ENCODE measurements at regions not wholly inside any gene's neighbourhood (a gene's known extent, or its start where the extent isn't known, plus 50 kb on each side); places are given as distances from the start of the nearest gene placed in this dataset.

GRCh38 chr20:5265662-5265985, 51.1 kb downstream of the PROKR2 start:
- no peak overlapping the region for H3K4me2 ChIP-seq (ENCODE audit: low read depth, low read length)
- H3K4me3 ChIP-seq (replicated peaks in 1 of 3; ENCODE audit: insufficient read depth in 1 of 3, low read depth in 2 of 3, low read length in 3 of 3): no peak overlapping the region
- 3% methylated on average over 2 of the region's 2 CpGs for WGBS (ENCODE audit: low lambda C conversion rate)
- no peak overlapping the region for H3K27ac ChIP-seq (ENCODE audit: extremely low read length, insufficient read depth, low read length)
- ChIA-PET POLR2A (no interaction called here), CTCF (ENCODE audit: low intra/inter-chr PET ratio, low total read pairs) (no interaction called here)
- DNase-seq (ENCODE audit: low spot score): no peak
- no TSS peak for BruUV-seq (replicated peaks)
- no peak overlapping the region for H3K9ac ChIP-seq (ENCODE audit: insufficient read depth, low read depth, low read length)
- no peaks in the 10 kb centered on the region for H3K79me2 ChIP-seq (ENCODE audit: insufficient read depth, low read length)
- H2AFZ ChIP-seq (ENCODE audit: low read length): no peak overlapping the region
- in situ Hi-C loops (cut with HindIII; ENCODE audit: extremely low pct_ligation_motif_present, low pct_unique_long_range_greater_than_20kb): no loop called here
- H3K9me3 ChIP-seq (ENCODE audit: low read length): no peaks in the 10 kb centered on the region
- no peaks in the 10 kb centered on the region for H3K36me3 ChIP-seq (replicated peaks in 1 of 2; ENCODE audit: control insufficient read depth in 1 of 2, insufficient read depth in 2 of 2, low read length in 2 of 2)
- H3K27me3 ChIP-seq (ENCODE audit: control insufficient read depth in 1 of 2, insufficient read depth in 2 of 2, low read length in 2 of 2): peaks cover 6 to 41% of the 10 kb centered on the region in 2 experiments; a peak in 4 of 5 replicates
- no peak for ATAC-seq
- no peak for FAIRE-seq
- no peaks in the 10 kb centered on the region for H3K4me1 ChIP-seq (ENCODE audit: insufficient read depth, low read length)
- intact Hi-C loops (cut with micrococcal nuclease; ENCODE audit: unreplicated experiment): no loop called here
- H4K20me1 ChIP-seq (ENCODE audit: insufficient read depth, low read length): no peaks in the 10 kb centered on the region
- TF ChIP-seq MEF2D (CRISPR knock-in tag; IDR thresholded peaks at IDR 0.05): no peak
- no peak for TF ChIP-seq GMEB1 (CRISPR knock-in tag; IDR thresholded peaks at IDR 0.05; ENCODE audit: borderline replicate concordance)
- no peak for TF ChIP-seq SMARCC2 (IDR thresholded peaks at IDR 0.05)
- TF ChIP-seq PLRG1 (conservative IDR thresholded peaks at IDR 0.05): no peak
- no peak for TF ChIP-seq STAG1 (CRISPR knock-in tag; IDR thresholded peaks at IDR 0.05)
- TF ChIP-seq ZNF484 (CRISPR knock-in tag; IDR thresholded peaks at IDR 0.05; ENCODE audit: borderline replicate concordance, low read depth): no peak
- TF ChIP-seq NFE2 (CRISPR knock-in tag; IDR thresholded peaks at IDR 0.05): no peak
- no peak for TF ChIP-seq RAD51 (IDR thresholded peaks at IDR 0.05; ENCODE audit: borderline replicate concordance)
- no peak for TF ChIP-seq JUND (CRISPR knock-in tag; IDR thresholded peaks at IDR 0.05)
- no peak for TF ChIP-seq ZBTB37 (CRISPR knock-in tag; IDR thresholded peaks at IDR 0.05)
- TF ChIP-seq PAX8 (CRISPR knock-in tag; IDR thresholded peaks at IDR 0.05; ENCODE audit: borderline replicate concordance): no peak
- TF ChIP-seq MED1 (CRISPR knock-in tag; IDR thresholded peaks at IDR 0.05): no peak
- TF ChIP-seq RELA (CRISPR knock-in tag; IDR thresholded peaks at IDR 0.05): no peak
- no peak for TF ChIP-seq ZNF672 (CRISPR knock-in tag; IDR thresholded peaks at IDR 0.05)
- no peak for TF ChIP-seq MTA1 (CRISPR knock-in tag; IDR thresholded peaks at IDR 0.05; ENCODE audit: borderline replicate concordance)
- no peak for TF ChIP-seq MTF1 (CRISPR knock-in tag; IDR thresholded peaks at IDR 0.05)
- TF ChIP-seq ZNF318 (CRISPR knock-in tag; IDR thresholded peaks at IDR 0.05): no peak
- TF ChIP-seq RFX3 (CRISPR knock-in tag; IDR thresholded peaks at IDR 0.05): no peak
